Prostate gland (tissue), 2 donors: ENCODE measurements at regions not wholly inside any gene's neighbourhood (a gene's known extent, or its start where the extent isn't known, plus 50 kb on each side); places are given as distances from the start of the nearest gene placed in this dataset.

Experiments
- POLR2AphosphoS5 ChIP-seq: sonication (generic); formaldehyde crosslinking; IDR thresholded peaks from one replicate; pipeline ENCODE4 v1.6.1; 2017; ENCODE audit warnings: antibody characterized with exemption
- TF ChIP-seq, protein P1 (sequence below), 4 experiments: fragments of 200-600 bp in 2 of 4; fragments of 450-650 bp in 2 of 4; sonication (generic) in 2 of 4; IDR thresholded peaks; 1 replicate in 3 of 4; 2 replicates in 1 of 4; pipeline ENCODE4 v1.5.1; 2016 to 2019; ENCODE audit warnings: antibody characterized with exemption in 4 of 4, mild to moderate bottlenecking in 2 of 4, moderate library complexity in 2 of 4

DNA sequence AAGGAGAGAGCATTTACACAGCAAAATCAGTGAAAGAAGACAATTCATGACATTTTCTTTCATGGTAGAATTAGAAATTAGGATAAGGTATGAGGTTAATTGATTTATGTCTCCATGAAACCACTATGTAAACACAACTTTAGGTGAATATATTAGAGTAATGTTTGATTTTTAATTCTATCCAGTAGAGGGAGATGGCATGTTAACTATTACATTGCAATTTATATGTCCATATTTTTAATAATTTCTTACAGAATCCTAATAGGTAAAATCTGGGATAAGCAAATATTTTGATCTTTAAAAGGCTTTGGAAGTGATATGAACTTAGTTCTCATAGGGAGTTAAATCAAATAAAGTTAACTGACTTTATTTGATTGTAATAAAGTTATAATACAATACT lies 373.4 kb upstream of the PDE3A start:
- no peak for TF ChIP-seq POLR2AphosphoS5
- TF ChIP-seq, protein P1, sequence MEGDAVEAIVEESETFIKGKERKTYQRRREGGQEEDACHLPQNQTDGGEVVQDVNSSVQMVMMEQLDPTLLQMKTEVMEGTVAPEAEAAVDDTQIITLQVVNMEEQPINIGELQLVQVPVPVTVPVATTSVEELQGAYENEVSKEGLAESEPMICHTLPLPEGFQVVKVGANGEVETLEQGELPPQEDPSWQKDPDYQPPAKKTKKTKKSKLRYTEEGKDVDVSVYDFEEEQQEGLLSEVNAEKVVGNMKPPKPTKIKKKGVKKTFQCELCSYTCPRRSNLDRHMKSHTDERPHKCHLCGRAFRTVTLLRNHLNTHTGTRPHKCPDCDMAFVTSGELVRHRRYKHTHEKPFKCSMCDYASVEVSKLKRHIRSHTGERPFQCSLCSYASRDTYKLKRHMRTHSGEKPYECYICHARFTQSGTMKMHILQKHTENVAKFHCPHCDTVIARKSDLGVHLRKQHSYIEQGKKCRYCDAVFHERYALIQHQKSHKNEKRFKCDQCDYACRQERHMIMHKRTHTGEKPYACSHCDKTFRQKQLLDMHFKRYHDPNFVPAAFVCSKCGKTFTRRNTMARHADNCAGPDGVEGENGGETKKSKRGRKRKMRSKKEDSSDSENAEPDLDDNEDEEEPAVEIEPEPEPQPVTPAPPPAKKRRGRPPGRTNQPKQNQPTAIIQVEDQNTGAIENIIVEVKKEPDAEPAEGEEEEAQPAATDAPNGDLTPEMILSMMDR (IDR thresholded peaks at IDR 0.05), result no peak
